Stimulated activated CD8-positive, alpha-beta memory T cell treated with anti-CD3 and anti-CD28 coated beads, Interleukin-2, amount 100 ng/mL, for 48 hours (primary cell): ENCODE measurements at regions not wholly inside any gene's neighbourhood (a gene's known extent, or its start where the extent isn't known, plus 50 kb on each side); places are given as distances from the start of the nearest gene placed in this dataset.
"Not testable (repeated sequence)": the region's sequence is repeated elsewhere in the genome, so short reads cannot be mapped to it uniquely, and the experiment has no call there.

Source experiments
- DNase-seq, 2 donors: peaks; one replicate each; pipeline ENCODE4 v3.0.0-alpha.2; 2020; ENCODE audit warnings: low read depth in 2 of 2

DNA sequence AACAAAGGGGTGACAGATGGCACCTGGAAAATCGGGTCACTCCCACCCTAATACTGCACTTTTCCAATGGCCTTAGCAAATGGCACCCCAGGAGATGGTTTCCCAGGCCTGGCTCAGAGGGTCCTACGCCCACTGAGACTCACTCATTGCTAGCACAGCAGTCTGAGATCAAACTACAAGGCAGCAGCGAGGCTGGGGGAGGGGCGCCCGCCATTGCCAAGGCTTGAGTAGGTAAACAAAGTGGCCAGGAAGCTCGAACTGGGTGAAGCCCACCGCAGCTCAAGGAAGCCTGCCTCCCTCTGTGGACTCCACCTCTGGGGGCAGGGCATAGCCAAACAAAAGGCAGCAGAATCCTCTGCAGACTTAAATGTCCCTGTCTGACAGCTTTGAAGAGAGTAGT is 467.2 kb downstream of the EPHA7 start:
- not testable (repeated sequence) for DNase-seq

GRCh38 chr6:92945799-92946198 is 473.6 kb downstream of the EPHA7 start:
- DNase-seq = no peak

GRCh38 chr6:92944132-92944531 is 475.2 kb downstream of the EPHA7 start:
- DNase-seq = no peak

DNA sequence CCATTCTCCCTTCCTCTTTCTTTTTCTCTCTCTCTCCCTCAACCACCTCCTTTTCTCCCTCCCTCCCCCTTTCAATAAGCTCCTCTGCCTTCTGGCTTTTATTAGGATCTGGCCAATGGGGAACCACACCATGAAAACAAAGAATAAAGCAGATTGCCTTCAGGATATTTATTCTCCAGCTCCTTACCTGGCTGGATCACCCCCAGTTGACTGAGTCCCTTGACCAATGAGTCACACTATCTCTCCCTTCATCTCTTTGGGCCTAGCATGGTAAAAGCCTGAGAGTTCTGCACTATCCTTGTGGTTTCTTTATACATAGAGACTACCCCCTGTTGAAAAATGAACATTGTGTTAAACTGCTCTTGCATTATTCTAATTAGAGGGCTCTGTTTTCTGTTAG is 476.8 kb downstream of the EPHA7 start:
- DNase-seq = no peak

- no peak for DNase-seq
Measured at GRCh38 chr6:92934625-92935024, 484.7 kb downstream of the EPHA7 start.

- DNase-seq = no peak
Measured at GRCh38 chr6:92930171-92930570, 489.2 kb downstream of the EPHA7 start.

DNA sequence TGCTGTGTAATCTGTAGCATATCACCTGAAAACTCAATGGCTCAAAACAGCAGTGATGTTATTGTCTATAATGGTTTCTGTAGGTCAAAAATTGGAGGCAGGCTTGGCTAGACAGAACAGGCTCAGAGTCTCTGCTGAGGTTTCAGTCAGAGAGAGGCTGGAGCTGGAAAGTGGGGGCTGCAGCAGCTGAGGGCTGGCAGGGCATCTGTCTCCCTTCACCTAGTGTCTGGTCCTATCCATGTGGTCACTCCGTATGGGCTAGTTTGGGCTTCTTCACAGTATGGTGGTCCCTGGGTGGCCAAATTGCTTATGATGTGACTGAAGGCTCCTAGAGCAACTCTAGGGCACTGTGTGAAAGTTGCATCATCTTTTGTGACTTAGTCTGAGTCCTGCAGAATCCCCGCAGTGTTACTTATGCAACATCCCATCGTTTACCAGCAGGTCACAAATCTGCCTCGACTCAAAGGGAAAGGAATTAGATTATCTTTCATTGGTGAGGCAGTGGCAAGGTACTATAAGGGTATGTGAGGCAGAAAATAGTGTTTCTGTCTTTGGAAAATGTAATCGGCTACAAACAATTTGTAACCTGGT is 497.0 kb downstream of the EPHA7 start:
- no peak for DNase-seq

GRCh38 chr6:92915466-92915865 is 503.9 kb downstream of the EPHA7 start:
- no peak for DNase-seq

- DNase-seq = no peak
Measured at GRCh38 chr6:92911301-92911700, 508.1 kb downstream of the EPHA7 start.

DNA sequence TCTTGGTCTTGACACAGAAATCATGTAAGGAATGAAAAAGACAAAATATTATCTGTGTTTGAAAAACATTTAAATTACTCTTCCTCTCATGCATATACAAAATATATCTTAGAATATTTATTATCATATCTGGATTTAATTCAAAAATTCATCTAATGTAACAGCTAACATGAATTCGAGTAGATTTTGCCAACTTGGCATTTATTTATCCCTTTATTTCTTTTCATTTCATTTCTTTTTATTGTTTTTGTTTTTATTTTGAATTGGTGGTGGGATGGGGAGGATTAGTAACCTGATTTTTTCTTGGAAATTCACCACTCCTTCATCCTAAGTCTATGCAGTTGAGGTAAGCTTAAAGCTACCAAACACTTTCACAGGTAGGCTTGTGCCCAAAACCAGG is 508.7 kb downstream of the EPHA7 start:
- DNase-seq = no peak

DNA sequence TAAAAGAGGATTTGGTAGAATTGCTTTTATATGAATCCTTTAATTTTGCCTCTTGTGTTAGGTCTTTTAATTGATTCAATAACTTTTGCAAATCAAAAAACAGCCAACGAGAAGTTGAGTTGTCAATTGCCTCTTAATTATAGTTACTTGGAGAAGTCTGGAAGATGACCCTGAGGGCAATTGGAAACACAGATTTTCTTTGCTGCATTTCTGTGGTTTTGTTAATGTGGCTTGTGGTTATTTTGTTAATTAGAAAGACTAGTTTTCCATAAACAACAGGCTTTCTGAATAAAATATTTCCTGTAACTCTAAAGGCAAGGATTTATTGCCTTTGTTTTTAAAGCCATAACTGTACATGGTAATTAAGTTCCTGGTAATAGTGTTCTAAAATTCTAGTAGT is 513.0 kb downstream of the EPHA7 start:
- no peak for DNase-seq

DNA sequence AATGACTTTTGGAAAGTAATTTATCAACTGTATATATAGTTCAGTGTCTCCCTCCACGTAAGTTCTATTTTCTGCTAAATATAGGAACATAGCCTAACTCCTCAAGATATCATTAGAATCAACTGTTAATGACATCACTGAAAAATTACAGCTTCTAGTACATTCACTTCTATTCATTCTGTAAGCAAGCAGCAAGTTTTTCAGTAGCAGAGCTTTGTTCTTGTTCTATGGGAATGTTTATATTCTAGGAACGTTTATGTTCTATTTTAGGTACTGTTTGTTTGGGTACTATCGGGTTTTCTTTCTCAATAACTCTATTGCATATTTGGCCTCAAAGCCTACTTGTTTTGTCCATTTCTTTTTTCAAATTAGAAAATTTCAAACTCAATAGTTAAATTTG is 525.6 kb downstream of the EPHA7 start:
- no peak for DNase-seq

- DNase-seq = no peak
Measured at GRCh38 chr6:92892626-92893170, 526.7 kb downstream of the EPHA7 start.

DNA sequence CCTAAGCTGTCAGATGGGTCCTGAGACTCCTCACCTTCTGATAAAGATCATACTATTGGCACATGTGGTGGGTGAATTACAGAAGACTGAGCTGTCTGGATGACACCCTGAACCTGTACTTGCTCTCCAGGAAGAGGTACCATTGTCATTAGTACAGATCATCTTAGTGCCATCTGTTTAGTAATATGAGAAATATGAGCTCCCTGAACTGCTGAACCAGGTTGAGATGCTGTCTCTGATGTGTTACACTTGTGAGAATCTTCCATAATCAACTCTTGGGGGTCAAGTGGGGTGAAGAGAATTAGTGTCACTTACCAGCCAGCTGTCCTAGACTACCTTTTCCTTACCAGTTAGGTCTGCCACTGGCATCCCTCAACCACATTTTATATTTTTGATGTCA is 531.0 kb downstream of the EPHA7 start:
- no peak for DNase-seq

GRCh38 chr6:92887871-92888270 is 531.5 kb downstream of the EPHA7 start:
- no peak for DNase-seq

- no peak for DNase-seq
Measured at GRCh38 chr6:92879526-92879925, 539.8 kb downstream of the EPHA7 start.

- DNase-seq = no peak
Measured at GRCh38 chr6:92864966-92865555, 554.3 kb downstream of the EPHA7 start.

DNA sequence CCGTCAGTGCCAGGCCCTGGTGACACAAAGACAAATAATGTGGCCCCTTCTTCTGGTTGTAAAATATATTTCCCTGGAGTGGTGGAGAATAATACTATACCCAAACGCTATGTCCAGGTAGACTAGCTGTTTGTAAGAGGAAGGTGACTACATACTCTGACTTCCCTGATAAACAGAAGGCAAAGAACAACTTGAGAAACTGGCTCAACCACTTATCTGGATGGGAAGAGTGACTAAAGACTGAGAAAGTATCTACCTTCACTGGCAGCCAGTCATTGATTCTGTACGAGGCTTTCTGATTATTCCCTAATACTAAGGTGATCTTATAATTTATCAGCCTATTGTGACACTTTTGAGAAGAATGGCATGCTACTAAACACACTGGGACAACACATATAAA is 569.7 kb downstream of the EPHA7 start:
- no peak for DNase-seq

DNA sequence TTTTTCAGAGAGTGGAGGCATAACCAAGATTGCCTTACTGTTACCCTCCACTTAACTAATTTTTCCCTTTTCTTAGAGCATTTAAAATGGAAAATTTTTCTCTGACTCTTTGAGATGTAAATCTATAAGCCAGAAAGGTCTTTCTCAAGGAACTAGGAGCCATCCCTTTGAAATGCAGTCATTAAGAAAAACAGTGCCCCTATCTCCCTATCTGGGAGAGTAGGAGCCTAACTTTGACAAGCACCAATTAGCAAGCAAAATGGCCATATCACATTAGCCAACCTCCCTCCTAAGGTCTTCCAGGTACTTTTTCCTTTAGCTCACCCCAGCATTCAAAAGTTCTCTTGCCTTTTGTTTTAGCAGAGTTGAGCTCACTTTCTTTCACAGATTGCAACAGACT is 570.5 kb downstream of the EPHA7 start:
- no peak for DNase-seq

DNA sequence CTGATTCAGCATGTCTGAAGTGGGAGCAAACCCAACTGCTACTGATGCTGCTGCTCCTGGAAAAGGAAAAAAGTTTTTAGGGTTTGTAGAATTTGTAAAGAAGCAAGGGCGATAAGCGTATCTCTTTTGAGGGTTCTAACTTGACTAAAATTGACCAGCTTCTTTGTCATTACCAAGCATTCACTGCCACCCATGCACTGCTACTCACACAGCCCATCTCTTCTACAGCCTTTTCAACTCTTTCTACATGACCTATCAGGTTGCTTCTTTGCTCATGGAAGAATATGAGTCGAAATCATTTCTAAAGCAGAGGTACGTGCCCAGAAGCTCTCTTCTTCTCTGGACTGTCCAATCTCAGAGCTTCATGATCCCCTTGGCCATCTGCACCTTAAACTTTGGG is 570.9 kb downstream of the EPHA7 start:
- no peak for DNase-seq

DNA sequence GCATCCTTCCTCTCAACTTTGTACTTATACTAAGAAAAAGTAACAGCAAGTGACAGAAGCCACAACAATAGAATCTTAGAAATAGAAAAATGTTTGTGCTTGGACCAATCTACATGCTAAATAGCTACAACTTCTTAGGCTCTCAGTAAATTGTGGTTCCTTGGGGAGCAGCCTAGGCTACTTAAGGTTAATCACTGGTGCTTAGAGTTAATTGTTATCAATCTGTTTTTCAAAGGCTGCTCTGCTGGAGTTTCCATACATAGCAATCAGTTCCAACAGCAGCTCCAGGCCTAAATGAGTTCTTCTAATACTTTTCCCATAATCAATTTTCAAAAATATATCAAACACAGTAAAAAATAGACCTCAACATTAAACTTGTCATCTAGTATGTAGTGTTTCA is 571.4 kb downstream of the EPHA7 start:
- no peak for DNase-seq

DNA sequence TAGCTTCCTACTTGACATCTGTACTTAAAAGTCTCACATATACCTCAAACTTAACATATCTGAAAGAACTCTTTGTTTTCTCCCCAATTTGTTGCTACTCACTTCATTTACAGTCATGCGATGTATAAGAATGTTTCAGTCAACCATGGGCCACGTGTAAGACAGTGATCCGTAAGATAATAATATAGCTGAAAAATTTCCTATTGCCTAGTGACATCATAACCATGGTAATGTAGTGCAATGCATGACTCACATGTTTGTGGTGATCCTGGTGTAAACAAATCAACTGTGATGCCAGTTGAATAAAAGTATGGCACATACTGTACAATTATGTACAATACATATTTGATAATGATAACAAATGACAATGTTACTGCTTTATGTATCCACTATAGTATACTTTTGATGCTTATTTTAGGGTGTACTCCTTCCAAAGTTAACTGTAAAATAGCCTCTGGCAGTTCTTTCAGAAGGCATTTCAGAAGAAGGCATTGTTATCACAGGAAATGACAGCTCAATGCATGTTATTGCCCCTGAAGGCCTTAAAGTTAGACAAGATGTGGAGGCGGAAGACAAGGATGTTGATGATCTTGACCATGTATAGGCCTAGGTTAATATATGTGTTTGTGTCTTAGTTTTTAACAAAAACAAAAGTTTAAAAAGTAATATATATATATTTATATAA is 579.0 kb downstream of the EPHA7 start:
- no peak for DNase-seq

- no peak for DNase-seq
Measured at GRCh38 chr6:92828788-92829187, 590.6 kb downstream of the EPHA7 start.
